Limb (tissue), 2 donors: ENCODE measurements at regions not wholly inside any gene's neighbourhood (a gene's known extent, or its start where the extent isn't known, plus 50 kb on each side); places are given as distances from the start of the nearest gene placed in this dataset.

ENCODE experiments used
- DNase-seq, 2 donors: peaks; one replicate each; pipeline ENCODE4 v3.0.0-alpha.2; 2016; ENCODE audit errors: extremely low spot score in 2 of 2

DNA sequence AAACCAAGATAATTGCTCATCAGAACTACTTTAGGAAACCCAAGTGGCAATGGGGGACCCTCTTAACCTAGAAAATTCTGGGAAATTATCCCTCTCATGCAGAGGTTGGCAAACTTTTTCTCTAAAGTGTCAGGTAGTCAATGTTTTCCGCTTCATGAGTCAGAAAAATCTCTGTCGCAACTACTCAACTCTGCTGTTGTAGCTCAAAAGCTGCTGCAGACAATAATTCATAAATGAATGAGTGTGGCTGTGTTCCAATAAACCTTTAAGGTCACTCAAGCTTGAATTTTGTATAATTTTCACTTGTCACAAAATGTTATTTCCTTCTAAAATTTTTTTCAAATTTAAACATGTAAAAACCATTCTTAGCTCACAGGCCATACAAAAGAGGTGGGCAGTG lies 193.4 kb upstream of the MID1 start:
- no peak for DNase-seq

DNA sequence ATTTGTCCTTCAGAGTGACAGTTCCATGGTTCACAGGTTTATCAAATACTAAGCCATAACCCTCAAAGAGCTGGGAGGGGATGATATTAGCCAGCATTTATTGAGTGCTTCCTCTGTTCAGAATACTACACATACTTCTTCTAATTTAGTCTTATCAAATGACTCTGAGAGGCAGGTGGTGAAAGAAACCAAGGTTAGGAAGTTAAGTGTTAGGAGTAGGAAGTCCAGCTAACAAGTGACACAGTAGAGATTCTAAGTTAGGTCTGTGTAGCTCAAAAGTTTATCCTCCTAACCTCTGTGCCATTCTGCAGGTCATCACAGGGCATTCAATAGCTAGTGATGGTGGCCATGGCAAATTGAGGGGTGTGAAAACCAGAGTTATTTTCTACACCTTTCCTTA lies 198.3 kb upstream of the MID1 start:
- no peak for DNase-seq

GRCh38 chrX:10819973-10820372 lies 199.6 kb upstream of the MID1 start:
- no peak for DNase-seq

DNA sequence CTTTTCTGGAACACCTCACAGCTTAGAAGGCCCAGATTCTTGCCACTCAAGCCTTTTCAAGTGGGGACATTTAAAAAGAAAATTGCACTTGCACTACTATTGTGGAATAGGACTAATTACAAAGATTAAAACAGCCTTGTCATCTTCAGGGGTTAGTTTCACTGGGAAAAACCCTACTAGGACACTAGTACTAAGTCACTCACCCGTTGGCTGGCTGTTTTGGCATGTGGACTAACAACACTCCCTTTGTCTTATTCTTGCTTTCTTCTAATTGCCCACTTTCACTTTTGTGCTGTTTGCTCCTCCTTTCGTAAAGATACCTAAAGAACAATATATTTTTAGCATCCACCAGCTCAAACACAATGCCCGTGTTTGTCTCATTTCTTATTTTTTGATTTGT lies 200.9 kb upstream of the MID1 start:
- DNase-seq, result no peak

GRCh38 chrX:10828036-10828435 lies 207.7 kb upstream of the MID1 start:
- no peak for DNase-seq

DNA sequence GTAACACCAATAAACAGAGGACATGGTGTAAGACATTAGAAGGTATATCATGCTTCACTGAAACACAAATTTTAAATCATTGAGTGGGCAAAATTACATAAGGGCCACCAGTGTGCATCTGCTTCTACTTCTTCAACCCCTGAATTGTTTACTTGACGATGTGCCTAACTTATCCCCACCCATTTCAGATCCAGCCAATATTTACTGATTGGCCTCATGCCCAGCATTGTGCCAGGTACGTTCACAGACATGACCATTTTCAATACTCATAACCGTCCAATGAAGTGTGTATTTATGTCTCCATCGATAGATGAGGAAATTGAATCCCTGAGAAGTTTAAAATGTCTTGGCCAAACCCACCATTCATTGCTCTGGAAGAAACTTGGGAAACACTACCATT lies 208.3 kb upstream of the MID1 start:
- DNase-seq, result no peak

GRCh38 chrX:10831716-10832502 lies 211.5 kb upstream of the MID1 start:
- DNase-seq, result peak in 1 of 2 donors; percentile 29

- peak in 1 of 2 donors; percentile 36 for DNase-seq
Measured at GRCh38 chrX:10833299-10834169, 213.1 kb upstream of the MID1 start.

- DNase-seq, result peak in 1 of 2 donors; percentile 23
Measured at GRCh38 chrX:10841579-10841978, 221.2 kb upstream of the MID1 start.

GRCh38 chrX:10842646-10843045 lies 222.3 kb upstream of the MID1 start:
- no peak for DNase-seq

DNA sequence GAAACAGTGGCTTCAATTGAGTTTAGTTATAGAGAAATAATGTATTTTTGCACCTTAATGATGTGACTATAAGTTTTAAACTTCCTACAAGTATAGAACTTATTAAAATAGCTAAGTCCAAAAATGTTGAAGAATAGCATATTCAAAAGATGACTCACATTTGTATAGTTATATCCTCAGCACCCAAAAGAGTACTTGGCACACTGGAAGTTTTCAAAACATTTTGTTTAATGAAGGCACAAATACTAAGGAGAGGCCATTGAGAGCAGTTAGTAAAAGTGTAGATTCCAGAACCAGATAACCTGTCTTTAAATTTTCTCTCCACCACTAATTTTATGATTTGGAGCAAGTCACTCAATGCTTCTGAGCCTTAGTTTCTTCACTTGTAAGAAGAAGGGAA lies 226.9 kb upstream of the MID1 start:
- no peak for DNase-seq

- no peak for DNase-seq
Measured at GRCh38 chrX:10851809-10852208, 231.4 kb upstream of the MID1 start.

DNA sequence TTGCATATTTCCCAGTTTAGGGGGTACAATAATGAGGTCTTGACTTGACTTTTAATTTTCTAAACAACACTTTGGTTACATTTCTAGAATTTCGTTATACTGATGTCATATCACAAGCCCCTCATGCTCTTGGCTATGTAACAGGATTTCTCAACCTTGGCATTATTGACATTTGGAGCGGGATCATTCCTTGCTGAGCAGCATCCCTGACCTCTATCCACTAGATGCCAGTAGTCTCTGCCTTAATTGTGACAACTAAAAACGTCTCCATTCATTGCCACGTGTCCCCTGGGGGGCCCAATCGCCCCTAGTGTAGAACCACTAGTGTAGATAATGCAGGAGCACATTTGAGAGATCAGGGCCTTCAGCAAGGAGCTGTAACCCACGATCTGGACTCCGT lies 234.2 kb upstream of the MID1 start:
- no peak for DNase-seq

DNA sequence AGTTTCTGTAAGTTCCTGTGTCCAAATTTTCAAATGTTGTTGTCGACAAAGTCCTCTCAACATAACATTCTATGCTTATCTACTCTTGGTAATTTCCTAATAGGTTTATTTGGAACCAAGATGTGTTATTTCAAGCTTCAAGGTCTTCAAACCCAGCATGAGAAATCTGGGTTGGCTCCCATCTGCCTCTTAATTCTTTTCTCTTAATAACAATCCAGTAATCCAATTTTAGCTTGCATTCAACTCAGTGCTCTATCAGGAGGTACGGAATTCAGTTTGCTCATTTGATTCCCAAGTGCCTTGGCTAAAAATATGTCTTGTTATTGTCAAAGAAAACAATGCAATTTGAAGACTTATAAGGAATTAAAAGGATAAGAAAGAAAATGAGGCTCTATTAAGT lies 235.5 kb upstream of the MID1 start:
- no peak for DNase-seq

GRCh38 chrX:10856797-10857196 lies 236.4 kb upstream of the MID1 start:
- DNase-seq, result no peak

DNA sequence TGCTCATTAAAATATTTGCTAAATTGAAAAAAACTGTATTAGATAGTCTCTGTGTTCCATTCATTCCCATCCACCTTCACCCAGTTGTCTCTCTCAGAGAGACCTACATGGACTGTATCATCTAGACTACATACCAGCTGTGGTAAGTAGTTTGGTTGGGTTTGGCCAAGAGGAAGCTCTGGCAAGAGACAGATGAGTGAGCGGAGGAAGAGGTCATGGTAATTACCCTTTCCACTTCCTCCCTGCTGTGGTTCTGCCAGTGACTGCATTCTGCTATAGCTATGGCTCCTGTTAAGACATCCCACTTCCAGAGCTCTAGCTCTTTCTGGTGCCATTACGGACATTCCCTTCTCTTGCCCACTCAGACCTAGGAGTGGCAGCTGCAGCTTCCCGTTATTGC lies 239.0 kb upstream of the MID1 start:
- no peak for DNase-seq

GRCh38 chrX:10875995-10876394 lies 235.1 kb upstream of the HCCS start:
- DNase-seq, result no peak

GRCh38 chrX:10882484-10882883 lies 228.6 kb upstream of the HCCS start:
- DNase-seq, result no peak

DNA sequence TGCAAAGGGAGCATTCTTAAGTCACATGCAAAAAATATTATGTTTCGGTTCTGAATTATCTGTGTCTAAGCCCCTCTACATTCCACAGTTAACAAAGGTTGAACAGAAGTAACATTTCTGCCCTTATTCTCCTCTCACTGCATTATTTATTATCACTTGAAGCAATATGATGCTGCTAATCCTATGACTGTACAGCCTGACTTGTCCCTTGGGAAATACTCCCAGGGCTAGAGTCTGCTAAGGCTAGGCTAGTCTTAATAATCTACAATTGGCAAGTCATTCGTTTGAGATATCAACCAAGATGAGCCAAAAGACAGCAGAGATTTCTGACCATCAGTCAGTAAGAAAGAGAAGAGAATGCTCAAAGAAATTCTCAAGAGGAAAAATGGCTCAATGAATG lies 226.9 kb upstream of the HCCS start:
- no peak for DNase-seq

DNA sequence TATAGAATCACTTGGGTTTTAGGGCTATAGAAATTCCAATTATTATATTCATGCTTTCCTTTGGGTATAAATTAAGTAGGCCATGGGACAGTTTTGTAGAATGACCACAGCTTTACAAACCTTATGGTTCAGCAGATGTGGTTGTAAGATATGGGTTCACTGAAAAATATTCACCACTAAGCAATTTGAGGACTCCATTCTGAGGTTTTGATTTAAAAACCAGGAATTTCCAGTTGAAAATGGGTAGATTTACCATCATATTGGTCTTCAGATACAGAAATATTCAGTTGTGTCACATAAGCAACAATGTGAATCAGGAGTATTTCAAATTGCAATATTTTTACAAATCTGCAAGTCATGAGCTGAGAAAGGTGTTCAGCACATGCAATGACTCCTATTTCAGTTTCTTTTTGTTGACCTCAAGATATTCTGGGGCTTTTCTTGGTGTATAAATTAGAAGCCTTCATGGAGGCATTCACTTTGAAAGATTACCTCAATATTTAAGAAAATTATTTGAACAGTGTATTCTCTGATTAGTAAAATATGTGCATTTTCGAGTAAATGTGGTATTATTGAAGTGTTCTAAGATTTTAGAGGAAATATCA lies 218.4 kb upstream of the HCCS start:
- DNase-seq, result no peak

DNA sequence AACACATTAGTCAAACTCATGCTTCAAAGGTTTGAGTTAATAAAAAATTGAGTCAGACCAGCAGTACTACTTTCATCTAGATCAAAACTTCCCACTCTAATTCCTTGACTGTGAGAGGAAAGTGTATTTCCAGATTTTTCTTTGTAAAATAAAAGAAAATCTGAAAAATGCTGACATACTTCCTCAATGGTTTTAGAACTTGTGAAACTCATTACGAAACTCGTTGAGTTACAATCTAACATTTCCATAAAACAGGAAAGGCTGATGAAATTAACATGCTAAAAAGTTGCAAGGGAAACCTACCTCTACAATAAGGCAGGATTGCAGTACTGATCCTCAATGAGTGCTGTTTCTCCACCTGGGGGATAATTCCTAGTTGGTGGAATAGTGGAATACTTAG lies 217.8 kb upstream of the HCCS start:
- no peak for DNase-seq

DNA sequence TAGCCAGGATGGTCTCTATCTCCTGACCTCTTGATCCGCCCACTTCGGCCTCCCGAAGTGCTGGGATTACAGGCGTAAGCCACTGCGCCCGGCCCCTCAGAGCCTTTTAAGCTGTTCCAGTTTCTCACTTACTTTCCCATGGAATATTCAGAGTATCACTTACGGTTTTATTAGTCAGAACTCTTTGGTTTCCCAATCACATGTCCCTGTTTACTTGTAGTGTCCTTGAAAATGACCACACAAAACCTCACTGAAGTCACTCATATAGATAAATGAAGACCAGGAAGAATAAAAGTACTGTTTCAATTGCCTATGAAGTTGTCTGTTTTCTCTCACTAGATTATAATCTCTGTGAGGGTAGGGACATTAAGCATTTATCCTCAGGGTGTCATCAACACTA lies 217.2 kb upstream of the HCCS start:
- DNase-seq, result no peak
